ENCODE measurements at regions not wholly inside any gene's neighbourhood (a gene's known extent, or its start where the extent isn't known, plus 50 kb on each side); places are given as distances from the start of the nearest gene placed in this dataset.

GRCh38 chr13:76621705-76622104 lies 264.5 kb downstream of the KCTD12 start:
- DNase-seq (no peak), ATAC-seq (no peak)
- H3K4me3 Mint-ChIP-seq: no peak overlapping the region
- peaks cover 8% of the 10 kb centered on the region for H3K27me3 Mint-ChIP-seq
- no peak for TF ChIP-seq CTCF (IDR thresholded peaks at IDR 0.05)
- no peaks in the 10 kb centered on the region for H3K36me3 Mint-ChIP-seq (ENCODE audit: low read depth)
- ChIA-PET CTCF (no interaction called here), POLR2A (no interaction called here)
- H3K27ac Mint-ChIP-seq: no peak overlapping the region
- H3K9me3 Mint-ChIP-seq: no peaks in the 10 kb centered on the region
- intact Hi-C loops (cut with micrococcal nuclease): no loop called here
- no peaks in the 10 kb centered on the region for H3K4me1 Mint-ChIP-seq (ENCODE audit: low read depth)

- H3K9me3 Mint-ChIP-seq: no peaks in the 10 kb centered on the region
- H3K27ac Mint-ChIP-seq: no peak overlapping the region
- ChIA-PET CTCF (no interaction called here), POLR2A (no interaction called here)
- ATAC-seq: no peak
- no peaks in the 10 kb centered on the region for H3K27me3 Mint-ChIP-seq
- DNase-seq: no peak
- no peak for TF ChIP-seq CTCF (IDR thresholded peaks at IDR 0.05)
- intact Hi-C loops (cut with micrococcal nuclease): no loop called here
- H3K4me1 Mint-ChIP-seq (ENCODE audit: low read depth): no peaks in the 10 kb centered on the region
- H3K36me3 Mint-ChIP-seq (ENCODE audit: low read depth): no peaks in the 10 kb centered on the region
- H3K4me3 Mint-ChIP-seq: no peak overlapping the region
These were observed 266.2 kb downstream of the KCTD12 start for GRCh38 chr13:76620036-76620435.

GRCh38 chr13:76619631-76620030 lies 266.6 kb downstream of the KCTD12 start:
- no peak overlapping the region for H3K4me3 Mint-ChIP-seq
- ATAC-seq: no peak
- H3K36me3 Mint-ChIP-seq (ENCODE audit: low read depth): no peaks in the 10 kb centered on the region
- no peak for TF ChIP-seq CTCF (IDR thresholded peaks at IDR 0.05)
- no peaks in the 10 kb centered on the region for H3K27me3 Mint-ChIP-seq
- H3K4me1 Mint-ChIP-seq (ENCODE audit: low read depth): no peaks in the 10 kb centered on the region
- no peaks in the 10 kb centered on the region for H3K9me3 Mint-ChIP-seq
- DNase-seq: no peak
- ChIA-PET POLR2A (no interaction called here), CTCF (no interaction called here)
- intact Hi-C loops (cut with micrococcal nuclease): no loop called here
- H3K27ac Mint-ChIP-seq: no peak overlapping the region

- CTCF ChIA-PET: no interaction called here
- POLR2A ChIA-PET: no interaction called here
- H3K9me3 Mint-ChIP-seq: no peaks in the 10 kb centered on the region
These were observed 275.3 kb downstream of the KCTD12 start for GRCh38 chr13:76610819-76611415.

GRCh38 chr13:76609643-76610042 lies 276.6 kb downstream of the KCTD12 start:
- peaks cover 2% of the 10 kb centered on the region for H3K27me3 Mint-ChIP-seq
- ATAC-seq (no peak), DNase-seq (no peak)
- TF ChIP-seq CTCF (IDR thresholded peaks at IDR 0.05): no peak
- intact Hi-C loops (cut with micrococcal nuclease): no loop called here
- no peaks in the 10 kb centered on the region for H3K36me3 Mint-ChIP-seq (ENCODE audit: low read depth)
- H3K27ac Mint-ChIP-seq: no peak overlapping the region
- H3K4me1 Mint-ChIP-seq (ENCODE audit: low read depth): no peaks in the 10 kb centered on the region
- no peak overlapping the region for H3K4me3 Mint-ChIP-seq
- ChIA-PET POLR2A (no interaction called here), CTCF (no interaction called here)
- H3K9me3 Mint-ChIP-seq: no peaks in the 10 kb centered on the region

More at GRCh38 chr13:76610819-76611415, 275.3 kb downstream of the KCTD12 start:
- Mint-ChIP-seq H3K27ac (no peak overlapping the region), H3K4me3 (no peak overlapping the region), H3K27me3 (no peaks in the 10 kb centered on the region), H3K4me1 (ENCODE audit: low read depth) (no peaks in the 10 kb centered on the region), H3K36me3 (ENCODE audit: low read depth) (no peaks in the 10 kb centered on the region)
- no peak for DNase-seq
- no peak for TF ChIP-seq CTCF (IDR thresholded peaks at IDR 0.05)
- intact Hi-C loops (cut with micrococcal nuclease): no loop called here
- no peak for ATAC-seq
